Astrocyte (in vitro differentiated cells and primary cell): ENCODE measurements at regions not wholly inside any gene's neighbourhood (a gene's known extent, or its start where the extent isn't known, plus 50 kb on each side); places are given as distances from the start of the nearest gene placed in this dataset.

ENCODE experiments used
- EZH2 ChIP-seq: IDR thresholded peaks from 2 replicates; pipeline ENCODE4 v1.6.1; 2012; ENCODE audit warnings: mild to moderate bottlenecking, low read length, inconsistent platforms; ENCODE audit not compliant: insufficient read depth
- TF ChIP-seq, protein P1 (sequence below): IDR thresholded peaks from 2 replicates; pipeline ENCODE4 v1.5.1; 2011; ENCODE audit warnings: low read depth, mild to moderate bottlenecking, inconsistent platforms, low read length, moderate library complexity; ENCODE audit not compliant: insufficient read depth

DNA sequence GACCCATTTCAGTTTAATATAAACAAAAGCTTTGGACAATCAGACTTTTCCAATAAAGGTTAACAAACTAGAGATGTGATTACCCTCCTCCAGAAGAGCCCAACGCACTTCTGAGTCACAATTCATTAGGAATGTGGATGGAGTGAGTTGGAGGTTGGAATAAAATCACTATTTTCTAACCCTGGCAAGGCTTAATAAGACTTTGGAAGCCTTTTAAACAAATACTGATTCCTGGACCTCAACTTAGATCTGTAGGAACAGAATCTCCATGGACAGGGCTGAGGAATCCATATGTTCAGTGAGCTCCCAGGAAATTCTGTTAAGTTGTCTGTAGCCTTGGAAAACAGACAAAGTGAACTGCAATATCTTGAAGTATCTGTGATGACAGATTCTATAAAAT is 233.5 kb upstream of the ELL2 start:
- TF ChIP-seq EZH2: no peak
- TF ChIP-seq, protein P1, sequence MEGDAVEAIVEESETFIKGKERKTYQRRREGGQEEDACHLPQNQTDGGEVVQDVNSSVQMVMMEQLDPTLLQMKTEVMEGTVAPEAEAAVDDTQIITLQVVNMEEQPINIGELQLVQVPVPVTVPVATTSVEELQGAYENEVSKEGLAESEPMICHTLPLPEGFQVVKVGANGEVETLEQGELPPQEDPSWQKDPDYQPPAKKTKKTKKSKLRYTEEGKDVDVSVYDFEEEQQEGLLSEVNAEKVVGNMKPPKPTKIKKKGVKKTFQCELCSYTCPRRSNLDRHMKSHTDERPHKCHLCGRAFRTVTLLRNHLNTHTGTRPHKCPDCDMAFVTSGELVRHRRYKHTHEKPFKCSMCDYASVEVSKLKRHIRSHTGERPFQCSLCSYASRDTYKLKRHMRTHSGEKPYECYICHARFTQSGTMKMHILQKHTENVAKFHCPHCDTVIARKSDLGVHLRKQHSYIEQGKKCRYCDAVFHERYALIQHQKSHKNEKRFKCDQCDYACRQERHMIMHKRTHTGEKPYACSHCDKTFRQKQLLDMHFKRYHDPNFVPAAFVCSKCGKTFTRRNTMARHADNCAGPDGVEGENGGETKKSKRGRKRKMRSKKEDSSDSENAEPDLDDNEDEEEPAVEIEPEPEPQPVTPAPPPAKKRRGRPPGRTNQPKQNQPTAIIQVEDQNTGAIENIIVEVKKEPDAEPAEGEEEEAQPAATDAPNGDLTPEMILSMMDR: no peak
